ENCODE measurements at regions not wholly inside any gene's neighbourhood (a gene's known extent, or its start where the extent isn't known, plus 50 kb on each side); places are given as distances from the start of the nearest gene placed in this dataset.
A peak's percentile ranks its signal among the peaks of the same experiment; 100 is the strongest.

DNA sequence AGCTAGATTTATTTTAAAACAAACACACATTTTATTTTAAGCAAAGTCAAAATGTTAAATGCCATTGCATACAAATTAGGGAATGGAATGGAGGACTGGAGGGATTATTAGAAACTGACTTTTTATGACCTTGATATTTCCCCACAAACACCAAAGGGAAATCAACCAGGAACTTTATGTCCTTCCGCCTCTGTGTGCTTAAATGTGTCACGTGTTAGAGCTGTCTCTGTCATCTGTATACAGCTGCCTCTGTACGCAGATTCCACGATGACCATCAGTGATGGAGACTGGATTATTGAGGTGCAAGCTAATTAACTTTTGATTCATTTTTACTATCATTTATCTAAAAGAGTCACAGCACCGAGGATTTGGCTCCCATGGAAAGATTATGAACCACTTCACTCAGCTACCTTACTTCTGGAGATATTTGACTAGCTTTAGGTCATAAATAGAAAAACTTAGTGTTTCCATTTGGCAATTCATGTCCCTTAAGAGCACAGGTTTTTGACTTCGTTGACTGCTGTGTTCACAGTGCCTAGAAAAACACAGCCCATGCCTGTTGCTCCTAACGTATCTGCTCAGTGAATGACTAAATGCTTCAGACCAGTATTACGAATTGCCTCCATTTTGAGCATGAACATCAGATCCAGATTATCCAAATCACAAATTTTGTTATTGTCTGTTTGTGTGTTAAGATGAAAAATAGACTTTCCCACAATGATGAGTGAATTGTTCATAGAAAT lies 1048.1 kb downstream of the MCTP2 start:
- DNase-seq (ENCODE audit: low read depth, low spot score), result no peak

GRCh38 chr15:95280711-95281110 lies 1049.3 kb downstream of the MCTP2 start:
- DNase-seq (ENCODE audit: low read depth, low spot score), result no peak

- DNase-seq (ENCODE audit: low read depth, low spot score), result no peak
Measured at GRCh38 chr15:95281470-95281869, 1049.0 kb upstream of the NR2F2 start.

GRCh38 chr15:95284492-95284891 lies 1046.0 kb upstream of the NR2F2 start:
- DNase-seq (ENCODE audit: low read depth, low spot score), result no peak

- peak; percentile 57 for DNase-seq (ENCODE audit: low read depth, low spot score)
Measured at GRCh38 chr15:95284933-95285421, 1045.5 kb upstream of the NR2F2 start.

- DNase-seq (ENCODE audit: low read depth, low spot score), result no peak
Measured at GRCh38 chr15:95286352-95286880, 1044.1 kb upstream of the NR2F2 start.

DNA sequence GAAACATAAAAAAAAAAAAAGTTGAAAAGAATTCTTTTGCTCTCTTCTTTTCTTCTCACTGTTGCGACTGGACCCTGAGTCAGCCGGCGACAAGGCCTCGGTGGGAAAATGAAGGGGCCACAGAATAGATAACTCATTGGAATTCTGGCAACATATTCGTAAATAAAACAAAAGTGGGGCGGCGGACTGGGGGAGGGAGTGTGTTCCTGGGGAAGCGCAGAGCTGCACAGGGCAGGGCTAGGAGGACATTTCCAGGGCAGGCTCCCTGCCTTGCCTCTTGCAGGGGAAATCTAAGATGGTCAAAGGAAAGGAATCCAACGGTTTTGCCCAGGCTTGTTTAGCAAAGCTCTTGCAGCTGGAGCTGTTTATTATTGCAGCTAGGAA lies 1042.8 kb upstream of the NR2F2 start:
- peak; percentile 50 for DNase-seq (ENCODE audit: low read depth, low spot score)

DNA sequence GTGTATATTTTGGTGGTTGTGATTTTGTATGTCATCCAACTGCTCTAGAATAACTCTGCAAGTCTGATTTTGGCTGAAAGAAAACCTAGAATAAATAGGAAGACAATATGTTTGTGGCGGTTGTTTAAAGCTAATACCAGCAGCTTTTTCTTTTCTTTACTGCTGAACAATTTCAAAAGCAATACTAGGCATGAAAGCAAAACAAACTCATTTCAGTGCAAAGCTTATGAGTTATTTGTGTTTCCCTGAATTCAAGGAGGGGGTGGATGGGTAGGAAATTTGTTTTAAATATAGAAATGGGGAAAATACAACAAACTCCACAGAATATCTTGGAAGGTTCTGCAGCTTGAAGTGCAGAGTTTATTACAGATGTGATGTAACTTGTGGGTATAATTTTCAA lies 1041.9 kb upstream of the NR2F2 start:
- no peak for DNase-seq (ENCODE audit: low read depth, low spot score)

DNA sequence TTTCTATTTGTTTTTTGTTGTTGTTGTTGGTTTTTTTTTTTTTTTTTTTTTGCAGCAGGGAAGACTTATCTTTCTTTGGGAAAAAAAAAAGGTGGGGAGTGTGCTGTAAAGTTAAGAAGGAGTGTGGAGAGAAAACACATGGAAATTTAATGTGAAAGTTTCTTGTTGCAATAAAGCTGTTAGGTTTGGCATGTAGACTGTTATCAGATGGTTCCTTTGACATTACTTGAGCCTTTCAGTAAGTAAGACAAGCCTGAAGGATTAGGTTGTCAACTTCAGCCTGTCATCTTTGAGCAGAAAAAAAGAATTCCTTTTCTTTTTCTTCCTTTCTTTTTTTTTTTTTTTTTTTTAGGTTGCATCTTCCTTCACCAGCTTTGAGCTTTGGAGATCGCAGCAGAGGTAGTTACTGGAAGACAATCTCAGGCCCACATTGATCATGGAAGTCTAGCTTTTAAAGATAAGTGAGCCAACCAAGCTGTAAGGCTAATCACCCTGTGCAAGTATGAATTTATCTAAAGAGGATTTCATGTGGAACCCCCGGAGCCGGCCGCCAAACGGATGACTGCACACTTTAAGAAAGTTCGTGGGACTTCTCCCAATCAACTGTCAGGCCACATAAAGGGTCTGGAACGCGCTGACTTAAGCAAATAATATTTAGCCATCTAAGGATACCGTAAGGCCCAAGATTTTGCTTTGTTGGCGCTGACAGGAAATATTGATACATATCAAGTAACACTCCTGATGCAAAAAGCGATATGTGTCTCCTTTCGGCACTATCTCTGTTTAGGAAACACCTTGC lies 1040.1 kb upstream of the NR2F2 start:
- DNase-seq (ENCODE audit: low read depth, low spot score), result no peak

- DNase-seq (ENCODE audit: low read depth, low spot score), result no peak
Measured at GRCh38 chr15:95291898-95292472, 1038.5 kb upstream of the NR2F2 start.

GRCh38 chr15:95292785-95293450 lies 1037.6 kb upstream of the NR2F2 start:
- no peak for DNase-seq (ENCODE audit: low read depth, low spot score)

- no peak for DNase-seq (ENCODE audit: low read depth, low spot score)
Measured at GRCh38 chr15:95293456-95294031, 1037.0 kb upstream of the NR2F2 start.

GRCh38 chr15:95295363-95295762 lies 1035.1 kb upstream of the NR2F2 start:
- DNase-seq (ENCODE audit: low read depth, low spot score), result no peak

DNA sequence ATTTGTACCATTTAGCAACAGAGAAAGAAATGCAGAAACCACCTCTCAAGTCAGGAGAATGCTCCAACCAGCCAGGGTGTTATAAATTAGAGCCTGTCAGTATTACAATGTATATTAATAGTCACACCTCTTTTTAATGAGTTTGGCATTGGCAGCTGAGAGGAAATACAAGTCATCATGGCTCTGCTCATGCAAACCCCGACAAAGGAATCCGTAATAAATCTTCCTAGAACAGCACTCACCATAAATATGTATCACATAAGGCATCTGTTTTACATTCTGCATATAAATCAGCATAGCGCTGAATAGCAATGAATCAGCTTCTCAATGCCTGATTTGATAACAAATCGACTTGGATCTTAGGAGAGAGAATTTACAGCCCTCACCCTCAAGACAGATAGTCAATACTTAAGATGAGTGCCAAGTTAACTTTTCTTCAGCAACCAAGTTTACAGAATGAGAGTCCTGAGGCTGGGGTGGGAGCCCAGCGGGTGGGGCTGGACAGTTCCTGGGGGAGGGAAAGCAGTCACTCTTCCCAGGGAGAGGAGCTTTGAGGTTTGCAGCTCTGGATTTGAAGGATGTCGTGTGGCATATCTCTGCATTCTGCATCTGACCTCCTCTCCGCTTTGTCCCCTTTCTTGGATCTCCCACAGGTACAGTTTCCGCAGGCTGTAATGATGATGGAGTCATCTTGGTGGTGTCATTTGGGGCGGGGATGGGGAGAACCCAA lies 1034.4 kb upstream of the NR2F2 start:
- no peak for DNase-seq (ENCODE audit: low read depth, low spot score)

- DNase-seq (ENCODE audit: low read depth, low spot score), result no peak
Measured at GRCh38 chr15:95296643-95297042, 1033.9 kb upstream of the NR2F2 start.

GRCh38 chr15:95298729-95299128 lies 1031.8 kb upstream of the NR2F2 start:
- no peak for DNase-seq (ENCODE audit: low read depth, low spot score)

- DNase-seq (ENCODE audit: low read depth, low spot score), result no peak
Measured at GRCh38 chr15:95300958-95301357, 1029.5 kb upstream of the NR2F2 start.

DNA sequence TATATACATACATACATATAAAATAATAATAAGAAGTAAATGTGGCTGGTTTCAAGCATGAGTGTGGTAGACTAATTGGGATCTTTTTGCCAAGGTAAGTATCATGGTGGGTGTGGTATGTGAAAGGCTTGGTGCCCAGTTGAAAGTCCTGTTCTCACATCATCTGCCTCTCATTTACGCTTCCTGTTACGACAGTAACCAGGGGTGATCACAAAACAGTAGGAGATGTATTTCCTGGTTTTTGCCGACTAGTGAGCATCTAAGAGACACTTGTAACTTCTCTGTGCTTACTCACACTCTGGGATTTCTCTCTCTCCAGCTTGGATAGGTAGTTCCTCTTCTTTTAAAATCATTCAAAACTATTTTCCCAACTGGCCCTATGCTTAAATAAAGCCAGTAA lies 1028.3 kb upstream of the NR2F2 start:
- DNase-seq (ENCODE audit: low read depth, low spot score), result no peak

- DNase-seq (ENCODE audit: low read depth, low spot score), result no peak
Measured at GRCh38 chr15:95302809-95303208, 1027.7 kb upstream of the NR2F2 start.

- no peak for DNase-seq (ENCODE audit: low read depth, low spot score)
Measured at GRCh38 chr15:95303713-95304112, 1026.8 kb upstream of the NR2F2 start.

Data from smooth muscle cell of the brain vasculature (primary cell).